ELR (cell line): ENCODE measurements at regions not wholly inside any gene's neighbourhood (a gene's known extent, or its start where the extent isn't known, plus 50 kb on each side); places are given as distances from the start of the nearest gene placed in this dataset.
"Not testable (repeated sequence)": the region's sequence is repeated elsewhere in the genome, so short reads cannot be mapped to it uniquely, and the experiment has no call there.

Source experiments
- DNase-seq: peaks from one replicate; pipeline ENCODE4 v3.0.0-alpha.2; 2015; ENCODE audit warnings: low read depth

DNA sequence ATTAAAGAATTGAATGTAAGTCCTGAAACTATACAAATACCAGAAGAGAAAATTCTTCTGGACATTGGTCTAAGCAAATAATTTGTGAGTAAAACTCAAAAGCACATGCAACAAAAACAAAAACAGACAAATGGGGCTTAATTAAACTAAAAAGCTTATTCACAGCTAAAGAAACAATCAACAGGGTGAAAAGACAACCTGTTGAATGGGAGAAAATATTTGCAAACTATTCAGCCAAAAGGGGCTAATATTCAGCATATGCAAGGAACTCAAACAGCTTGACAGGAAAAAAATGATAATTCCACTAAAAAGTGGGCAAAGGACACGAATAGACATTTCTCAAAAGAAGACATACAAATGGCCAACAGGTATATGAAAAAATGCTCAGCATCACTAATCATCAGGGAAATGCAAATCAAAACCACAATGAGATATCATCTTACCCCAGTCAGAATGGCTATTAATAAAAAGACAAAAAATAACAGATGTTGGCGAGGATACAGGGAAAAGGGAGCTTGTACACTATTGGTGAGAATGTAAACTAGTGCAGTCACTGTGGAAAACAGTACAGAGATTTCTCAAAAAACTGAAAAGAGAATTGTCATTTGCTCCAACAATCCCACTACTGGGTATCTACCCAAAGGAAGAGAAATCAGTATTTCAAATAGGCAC lies 177.5 kb upstream of the RTL1 start:
- DNase-seq, result no peak

DNA sequence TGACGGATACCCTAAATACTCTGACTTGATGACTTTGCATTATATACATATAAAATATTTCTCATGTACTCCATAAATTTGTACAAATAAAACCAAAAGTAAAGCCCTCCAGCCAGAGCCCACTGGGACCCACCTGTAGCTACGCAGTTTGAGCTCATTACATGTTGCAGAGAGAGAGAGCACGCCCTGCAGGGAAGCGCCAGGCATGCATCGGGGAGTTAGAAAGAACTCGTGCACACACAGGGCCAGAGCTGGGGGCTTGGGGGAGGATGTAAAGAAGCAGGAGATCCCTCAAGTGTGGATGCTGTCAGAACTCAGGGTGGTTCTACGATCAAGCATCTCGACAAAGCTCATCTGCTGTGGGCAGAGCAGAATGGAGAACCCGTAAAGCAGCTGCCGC lies 178.5 kb upstream of the RTL1 start:
- DNase-seq, result no peak

DNA sequence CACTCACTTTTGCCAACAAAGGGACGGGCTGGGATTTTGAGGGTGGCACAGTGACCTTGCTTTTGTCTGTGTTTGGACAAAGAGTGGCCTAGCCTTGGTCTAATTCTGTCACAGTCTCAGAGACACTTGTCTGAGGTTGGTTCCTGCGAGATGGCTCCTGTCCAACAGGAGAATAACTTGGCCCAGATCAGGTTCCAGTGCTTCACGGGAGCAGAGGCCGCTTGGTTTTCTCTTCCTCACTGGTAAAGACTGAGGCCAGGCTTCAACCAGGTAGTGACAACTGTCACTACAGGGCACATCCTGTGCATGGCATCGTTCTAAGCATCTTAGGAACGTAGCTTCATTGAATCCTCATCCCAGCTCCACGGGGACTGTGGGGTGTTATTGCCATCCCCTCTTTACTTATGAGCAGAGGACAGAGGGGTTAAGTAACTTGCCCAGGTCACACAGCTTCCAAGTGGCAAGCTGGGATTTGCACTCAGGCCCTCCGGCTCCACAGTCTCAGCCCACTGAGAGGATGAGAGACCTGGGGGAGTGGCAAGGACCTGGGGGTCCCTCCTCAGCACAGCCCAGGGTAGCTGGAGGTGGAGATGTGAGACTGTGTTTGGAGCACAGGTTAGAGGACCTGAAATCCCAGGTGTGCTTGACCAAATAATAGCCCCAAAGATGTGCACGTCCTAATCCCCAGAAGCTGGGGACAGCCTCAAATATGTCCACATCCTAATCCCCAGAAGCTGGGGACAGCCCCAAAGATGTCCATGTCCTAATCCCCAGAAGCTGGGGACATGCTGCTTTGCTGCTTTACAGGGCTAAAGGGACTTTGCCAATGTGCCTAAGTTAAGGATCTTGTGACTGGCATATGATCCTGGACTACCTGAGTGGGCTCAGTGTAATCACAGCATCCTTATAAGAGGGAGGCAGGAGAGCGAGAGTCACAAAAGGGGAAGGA lies 179.2 kb upstream of the RTL1 start:
- DNase-seq, result no peak

DNA sequence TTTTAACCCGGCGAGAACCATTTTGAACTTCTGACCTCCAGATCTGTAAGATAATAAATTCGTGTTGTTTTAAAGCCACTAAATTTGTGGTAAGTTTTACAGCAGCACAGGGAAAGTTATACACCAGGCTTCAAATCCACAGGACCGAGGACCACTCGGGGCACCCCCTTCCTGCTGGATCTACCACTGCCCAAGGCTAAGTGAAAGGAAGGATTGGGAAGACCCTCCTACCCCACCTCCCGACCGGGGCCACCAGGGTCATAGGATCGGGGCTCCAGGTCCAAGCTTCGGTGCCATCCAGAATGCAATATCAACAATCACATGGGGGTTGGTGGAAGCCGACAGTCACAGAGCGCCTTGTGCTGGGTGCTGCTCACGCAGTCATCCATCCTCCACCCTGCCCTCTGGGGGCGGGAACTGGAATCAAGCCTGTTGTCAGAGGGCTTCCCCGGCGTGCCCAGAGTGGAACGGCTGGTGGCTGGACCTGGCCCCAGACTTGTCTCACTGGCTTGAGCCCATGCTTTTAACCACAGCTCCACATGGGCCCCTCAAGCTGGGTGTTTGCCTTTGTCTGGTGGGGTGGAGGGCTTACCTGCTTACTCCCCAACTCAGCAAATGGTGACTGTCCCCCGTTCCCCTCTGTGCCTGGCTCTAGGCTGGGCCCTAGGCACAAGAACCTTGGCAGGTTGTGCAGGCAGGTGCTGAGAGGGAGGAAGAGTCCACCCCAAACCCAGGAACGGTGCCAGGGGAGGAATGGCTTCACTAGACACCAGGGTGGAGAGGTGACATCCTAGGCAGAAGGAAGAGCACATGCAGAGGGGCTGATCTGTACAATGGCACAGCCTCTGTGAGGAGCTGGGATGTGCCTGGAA lies 180.3 kb upstream of the RTL1 start:
- peak; percentile 26 for DNase-seq

DNA sequence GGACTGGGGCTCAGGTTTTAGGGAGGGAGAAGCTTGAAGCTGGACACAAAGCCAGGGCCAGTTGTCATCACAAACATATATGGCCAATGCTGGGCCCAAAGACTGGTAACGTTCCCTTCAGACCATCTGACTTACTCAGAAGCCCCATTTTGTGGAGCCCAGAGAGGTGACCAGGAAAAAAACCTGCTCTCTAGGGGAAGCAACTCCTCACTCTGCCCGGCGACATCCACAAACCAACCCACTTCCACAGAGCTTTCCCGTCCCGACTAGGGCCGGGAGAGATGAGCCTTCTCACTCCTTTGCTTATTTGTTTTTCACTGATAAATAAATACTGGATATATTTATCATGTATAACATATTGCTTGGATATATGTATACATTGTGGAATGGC lies 180.9 kb upstream of the RTL1 start:
- no peak for DNase-seq

DNA sequence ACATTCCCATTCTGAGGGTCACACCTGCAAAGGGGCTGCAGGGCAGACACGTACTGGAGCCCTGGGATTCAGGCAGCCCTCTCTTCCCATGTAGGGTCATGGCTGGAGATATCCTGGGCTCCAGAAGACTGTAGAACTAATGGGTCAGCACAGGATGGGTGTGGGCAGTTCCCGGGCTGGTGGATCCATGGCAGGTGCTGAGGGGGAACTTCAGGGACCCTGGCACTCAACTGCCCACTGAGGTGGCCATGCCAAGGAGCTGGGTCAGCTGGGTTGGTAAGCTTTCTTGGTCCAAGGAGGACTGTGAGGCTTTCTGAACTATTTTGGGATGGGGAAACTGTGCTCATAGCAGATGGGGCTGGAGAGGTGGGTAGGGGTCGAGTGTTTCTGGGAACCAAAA lies 183.4 kb upstream of the RTL1 start:
- DNase-seq, result no peak

DNA sequence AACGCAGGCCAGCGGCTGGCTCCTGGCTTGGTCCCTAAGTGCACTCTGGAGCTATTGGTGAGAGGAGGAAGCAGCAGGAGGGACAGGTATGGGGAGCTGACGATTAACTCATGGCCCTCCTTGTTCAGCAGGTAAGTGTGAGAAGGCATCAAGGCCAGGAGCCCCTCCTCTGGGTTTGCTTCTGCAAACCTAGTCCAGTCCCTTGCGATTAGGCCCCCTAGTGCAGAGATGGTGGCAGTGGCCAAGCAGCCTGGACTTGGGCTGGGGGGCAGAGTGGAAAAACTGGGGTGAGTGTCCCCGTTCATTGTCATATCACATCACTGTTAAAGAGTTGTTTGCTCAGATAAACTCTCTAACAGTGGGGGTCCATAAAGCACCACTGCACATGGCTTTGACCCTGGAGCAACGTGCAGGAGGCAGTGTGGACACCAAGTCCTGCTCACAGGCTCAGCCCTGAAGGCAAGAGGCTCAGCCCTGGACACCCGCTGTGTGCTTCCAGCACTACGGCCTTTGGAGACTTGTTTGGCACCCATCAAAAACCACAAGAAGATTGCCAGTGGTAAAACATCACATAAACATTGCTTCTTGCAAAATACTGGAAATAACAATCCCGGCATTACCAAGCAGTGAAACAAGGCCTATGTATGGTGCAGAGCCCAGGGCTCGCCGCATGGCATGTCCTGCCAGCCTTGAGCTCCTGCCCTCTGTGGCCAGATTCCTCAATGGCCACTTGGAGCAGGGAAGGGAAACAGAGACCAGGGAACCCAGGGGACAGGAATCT lies 184.3 kb upstream of the RTL1 start:
- DNase-seq, result no peak

DNA sequence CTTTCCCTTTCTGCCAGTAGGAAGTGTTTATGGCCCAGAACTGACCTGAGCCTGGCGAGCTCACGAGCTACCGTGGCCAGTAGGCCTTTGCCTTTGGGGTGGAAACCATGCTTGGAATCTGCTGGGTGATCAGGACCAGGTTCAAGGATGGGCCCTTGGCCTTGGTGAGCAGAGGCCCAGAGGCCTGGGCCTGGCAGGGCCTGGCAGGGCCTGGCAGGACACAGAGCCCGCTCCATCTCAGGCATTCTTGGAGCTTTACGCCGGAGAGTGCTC lies 184.8 kb upstream of the RTL1 start:
- DNase-seq, result no peak

DNA sequence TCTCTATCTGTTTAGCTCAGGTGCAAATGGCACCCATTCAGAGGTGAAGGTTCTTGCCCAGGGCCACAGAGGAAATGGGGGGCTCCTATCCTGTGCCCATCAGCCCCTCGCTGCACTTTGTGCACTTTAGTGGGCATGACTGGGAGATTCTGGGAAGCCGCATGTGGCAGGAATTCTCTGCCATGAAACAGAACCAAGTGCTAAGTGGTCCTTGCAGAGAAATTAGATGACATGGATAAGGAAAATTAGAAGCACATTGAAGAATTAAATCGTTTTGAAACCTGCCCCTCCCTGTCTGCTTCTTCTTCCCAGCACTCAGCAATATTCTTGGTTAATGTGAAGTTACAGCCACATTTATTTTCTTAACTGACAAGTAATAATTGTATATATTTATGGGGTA lies 185.2 kb upstream of the RTL1 start:
- DNase-seq, result no peak

DNA sequence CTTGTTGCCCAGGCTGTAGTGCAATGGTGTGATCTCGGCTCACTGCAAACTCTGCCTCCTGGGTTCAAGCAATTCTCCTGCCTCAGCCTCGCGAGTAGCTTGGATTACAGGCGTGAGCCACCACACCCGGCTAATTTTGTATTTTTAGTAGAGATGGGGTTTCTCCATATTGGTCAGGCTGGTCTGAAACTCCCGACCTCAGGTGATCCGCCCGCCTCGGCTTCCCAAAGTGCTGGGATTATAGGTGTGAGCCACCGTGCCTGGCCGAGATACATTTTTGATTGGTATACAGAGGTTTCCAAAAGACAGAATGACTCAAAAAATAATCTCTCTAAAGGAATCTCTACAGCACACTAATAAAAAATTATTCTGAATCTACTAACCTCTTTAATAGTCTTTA lies 187.0 kb upstream of the RTL1 start:
- DNase-seq, result not testable (repeated sequence)

DNA sequence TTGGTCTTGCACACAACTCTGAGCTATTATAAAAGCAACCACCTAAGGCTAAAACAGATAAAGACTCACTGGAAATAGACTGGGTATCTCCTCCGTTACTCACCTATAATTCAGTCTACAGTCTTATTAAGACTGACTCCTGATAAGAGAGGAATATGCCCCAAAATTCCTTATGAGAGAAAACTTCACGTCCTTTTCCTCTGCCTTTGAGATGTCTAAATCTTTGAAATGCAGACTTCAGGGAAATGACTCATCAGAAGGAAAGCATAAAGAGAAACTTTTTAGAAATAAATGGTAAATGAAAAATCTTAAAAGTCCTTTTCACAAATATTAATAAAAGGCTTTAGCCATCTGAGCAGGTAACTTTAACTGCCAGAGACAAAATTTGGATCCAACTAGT lies 187.5 kb upstream of the RTL1 start:
- no peak for DNase-seq

DNA sequence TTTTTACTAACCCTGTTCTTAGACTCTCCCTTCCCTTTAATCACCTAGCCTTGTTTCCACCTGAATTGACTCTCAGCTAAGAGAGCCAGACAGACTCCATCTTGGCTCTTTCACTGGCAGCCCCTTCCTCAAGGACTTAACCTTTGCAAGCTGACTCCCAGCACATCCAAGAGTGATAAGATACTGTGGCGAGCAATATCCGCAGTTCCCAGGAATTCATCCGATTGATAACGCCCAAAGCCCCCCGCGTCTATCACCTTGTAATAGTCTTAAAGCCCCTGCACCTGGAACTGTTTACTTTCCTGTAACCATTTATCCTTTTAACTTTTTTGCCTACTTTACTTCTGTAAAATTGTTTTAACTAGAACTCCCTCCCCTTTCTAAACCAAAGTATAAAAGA lies 191.4 kb upstream of the RTL1 start:
- not testable (repeated sequence) for DNase-seq

DNA sequence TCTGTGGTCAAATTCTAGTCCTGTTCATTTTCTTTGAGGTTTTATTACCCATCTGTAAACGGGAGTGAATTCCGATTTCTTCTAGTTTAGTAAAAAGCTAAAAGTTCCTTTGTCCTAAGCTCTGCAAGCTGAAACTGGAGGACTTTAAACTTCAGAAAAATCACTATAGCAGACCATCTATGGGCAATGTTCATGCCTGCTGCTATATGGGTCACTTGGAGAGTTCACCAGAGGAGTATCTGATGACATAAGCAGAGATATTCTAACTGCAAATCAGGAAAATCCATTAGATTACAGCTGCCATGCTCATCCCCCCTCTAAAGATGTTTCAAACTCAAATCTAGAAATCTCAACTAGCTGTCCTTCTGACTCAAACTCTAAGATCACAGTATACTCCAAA lies 193.0 kb upstream of the RTL1 start:
- no peak for DNase-seq

DNA sequence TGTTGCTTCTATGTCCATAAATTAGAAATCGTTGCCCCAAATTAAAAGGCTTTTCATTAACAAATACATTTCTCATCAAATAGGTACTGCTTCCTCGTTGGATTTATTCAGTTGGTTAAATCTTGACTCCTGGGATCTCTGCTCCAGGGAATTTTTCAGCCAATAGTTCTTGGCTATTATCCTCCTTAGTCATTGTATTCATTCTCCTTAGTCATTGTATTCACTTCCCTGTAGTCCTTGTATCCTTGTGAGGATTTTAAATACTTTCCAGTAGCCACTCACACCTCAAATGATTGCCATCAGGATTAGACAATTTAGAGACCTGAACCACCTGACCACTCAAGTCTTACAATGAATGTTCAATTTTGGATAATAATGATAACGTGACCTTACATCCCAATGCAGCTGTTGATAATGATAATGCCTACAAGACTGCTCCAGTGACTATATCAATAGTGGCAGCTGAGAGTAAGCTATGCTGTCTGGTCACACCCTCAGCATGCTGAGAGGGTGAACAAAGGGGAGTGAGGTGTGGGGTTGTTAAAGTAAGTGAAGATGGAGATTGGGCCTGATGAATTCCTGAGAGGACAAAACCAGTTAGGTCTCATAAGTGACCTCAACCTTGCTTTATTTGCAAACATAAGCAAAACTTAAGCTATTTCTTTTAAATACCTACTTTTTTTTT lies 193.7 kb upstream of the RTL1 start:
- DNase-seq, result no peak

DNA sequence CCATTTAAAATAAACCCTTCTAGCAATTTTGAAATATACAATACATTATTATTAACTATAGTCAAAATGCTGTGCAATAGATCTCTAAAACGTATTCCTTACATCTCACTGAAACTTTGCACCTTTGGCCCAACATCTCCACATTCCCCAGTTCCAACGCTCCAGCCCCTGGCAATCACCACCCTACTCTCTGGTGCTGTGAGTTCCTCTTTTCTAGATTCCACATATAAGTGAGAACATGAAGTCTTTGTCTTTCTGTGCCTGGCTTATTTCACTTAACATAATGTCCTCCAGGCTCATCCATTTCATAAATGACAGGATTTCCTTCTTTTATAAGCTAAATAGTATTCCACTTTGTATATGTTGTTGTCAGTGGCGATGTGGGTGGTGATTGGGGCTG lies 194.7 kb upstream of the RTL1 start:
- DNase-seq, result no peak

DNA sequence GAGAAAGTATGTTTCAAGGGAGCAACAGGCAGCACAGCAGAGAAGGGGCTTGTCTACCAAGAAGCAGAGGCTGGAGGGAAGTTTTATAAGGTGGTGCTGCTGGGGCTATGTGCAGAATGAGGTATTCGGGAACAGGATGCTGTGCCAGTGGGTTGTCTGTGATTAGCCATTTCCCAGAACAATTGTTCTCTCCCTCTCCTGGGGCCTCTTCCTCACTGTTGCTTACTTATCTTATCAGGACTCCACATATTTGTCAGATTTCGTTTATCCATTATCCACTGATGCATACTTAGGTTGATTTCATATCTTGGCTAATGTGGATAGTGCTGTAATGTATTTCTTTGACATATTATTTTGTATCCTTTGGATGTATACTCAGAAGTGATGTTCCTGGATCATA lies 195.1 kb upstream of the RTL1 start:
- no peak for DNase-seq

DNA sequence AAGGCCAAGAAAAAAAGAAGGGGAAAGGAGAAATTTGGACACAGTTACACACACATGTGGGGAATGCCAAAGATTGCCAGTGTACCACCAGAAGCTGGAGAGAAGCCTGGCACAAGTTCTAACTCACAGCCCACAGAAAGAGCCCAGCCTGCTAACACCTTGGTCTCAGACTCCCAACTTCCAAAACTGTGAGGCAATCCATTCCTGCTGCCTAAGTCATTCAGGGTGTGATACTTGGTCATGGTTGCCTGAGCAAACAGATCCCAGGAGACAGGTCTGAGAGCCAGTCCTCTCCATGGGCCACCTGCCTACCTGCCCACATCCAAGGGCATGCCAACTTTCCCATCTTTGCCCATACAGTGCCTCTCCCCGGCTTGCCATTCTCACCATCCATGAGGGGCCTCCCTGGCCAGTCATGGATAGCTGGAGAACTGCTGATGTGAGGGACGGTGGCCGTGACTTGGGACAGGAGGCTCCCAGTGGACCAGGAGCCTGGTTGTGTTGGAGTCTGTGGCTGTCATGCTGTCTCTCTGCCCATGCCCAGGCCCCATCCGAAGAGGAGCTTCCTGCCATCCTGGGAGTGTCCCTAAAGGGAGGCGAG lies 198.0 kb upstream of the RTL1 start:
- no peak for DNase-seq

DNA sequence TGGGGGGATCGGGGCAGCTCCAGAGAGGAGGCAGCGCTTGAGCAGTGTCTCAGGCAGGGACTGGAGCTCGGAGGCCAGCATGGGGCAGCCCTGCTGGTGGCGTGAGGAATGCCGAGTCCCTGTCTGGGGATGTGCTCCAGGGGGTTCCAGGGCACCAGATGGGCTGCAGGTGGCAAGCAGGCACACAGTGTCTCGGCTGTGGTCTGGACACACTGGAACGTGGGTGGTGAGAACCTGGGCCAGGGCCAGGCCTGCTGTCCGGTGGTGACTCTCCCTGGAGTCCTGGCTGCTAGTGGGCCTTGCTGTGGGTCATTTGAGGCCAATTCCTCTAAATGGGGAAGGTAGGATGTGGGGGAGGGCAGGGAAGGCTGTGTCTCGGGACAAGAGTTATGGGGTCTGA lies 199.4 kb upstream of the RTL1 start:
- DNase-seq, result no peak

DNA sequence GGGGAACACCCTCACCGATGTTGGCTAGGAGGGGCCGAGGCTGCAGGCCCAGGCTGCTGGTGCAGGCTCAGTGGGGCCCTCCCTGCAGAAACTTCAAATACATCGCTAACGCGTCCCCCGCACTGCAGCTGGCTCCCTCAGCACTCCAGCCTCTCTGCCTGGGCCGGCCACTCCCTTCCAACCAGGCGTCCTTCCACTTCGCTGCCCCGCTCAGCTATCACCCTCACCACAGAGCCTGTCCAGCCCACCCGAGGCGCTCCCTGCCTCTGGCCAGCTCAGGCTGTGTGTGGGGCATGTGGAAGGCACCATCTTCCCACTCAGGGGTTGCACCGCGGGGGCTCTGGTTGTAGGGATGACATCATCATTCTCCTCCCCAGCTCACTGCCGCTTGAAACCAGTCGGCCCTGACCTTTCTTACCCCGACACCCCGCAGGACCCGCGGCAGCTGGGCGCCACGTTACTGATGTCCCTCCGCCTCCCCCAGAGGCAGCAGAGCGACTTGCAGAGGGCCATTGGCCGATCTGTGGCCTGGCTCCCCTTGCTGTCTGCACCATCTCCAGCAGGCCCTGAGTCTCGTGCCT lies 199.9 kb upstream of the RTL1 start:
- no peak for DNase-seq

DNA sequence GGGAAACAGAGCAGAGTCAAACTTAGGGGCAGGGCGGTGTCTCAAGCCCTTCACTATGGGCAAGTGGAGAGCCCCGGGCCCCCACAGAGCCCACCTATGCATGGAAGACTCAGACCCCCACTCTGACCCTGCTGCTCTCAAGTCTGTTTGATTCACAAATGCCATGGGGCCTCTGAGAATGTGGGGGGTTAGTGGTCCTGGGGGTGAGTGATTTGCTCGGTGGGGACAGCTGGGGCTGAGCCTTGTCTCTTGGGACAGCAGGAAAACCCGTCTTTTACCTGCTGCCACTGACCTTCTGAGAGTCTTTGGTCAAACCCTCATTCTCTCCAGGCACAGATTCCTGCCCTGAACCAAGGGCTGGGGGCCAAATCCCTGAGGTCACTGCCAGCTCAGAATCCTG lies 201.0 kb upstream of the RTL1 start:
- DNase-seq, result no peak

DNA sequence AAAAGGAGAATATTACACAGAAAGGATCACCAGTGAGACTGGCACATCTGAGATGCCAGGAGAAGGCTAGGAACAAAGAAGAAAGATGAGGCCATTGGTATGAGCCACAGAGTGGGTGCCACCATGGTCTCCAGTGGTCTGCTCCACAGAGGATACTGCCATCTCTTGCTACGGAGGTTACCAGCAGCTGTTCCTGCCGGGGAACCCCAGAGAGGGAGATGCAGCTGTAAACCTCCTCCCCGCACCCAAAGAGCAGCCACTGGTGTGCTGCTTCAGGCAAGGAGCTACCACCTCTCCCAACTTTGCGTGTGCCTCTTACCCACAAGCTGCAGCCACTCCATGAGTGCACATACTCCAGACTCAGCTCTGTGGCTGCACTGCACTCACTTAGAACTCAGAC lies 201.5 kb upstream of the RTL1 start:
- DNase-seq, result no peak
